ENCODE measurements at regions not wholly inside any gene's neighbourhood (a gene's known extent, or its start where the extent isn't known, plus 50 kb on each side); places are given as distances from the start of the nearest gene placed in this dataset.

- H3K27ac ChIP-seq = no peak overlapping the region
- ATAC-seq = no peak
- H3K4me1 ChIP-seq = no peaks in the 10 kb centered on the region
- intact Hi-C loops (cut with DNase I) = no loop called here
- 77 to 84% methylated on average over 1 of the region's 1 CpG for WGBS, 2 donors
- no peak for TF ChIP-seq CTCF (IDR thresholded peaks at IDR 0.05)
- H3K36me3 ChIP-seq = no peaks in the 10 kb centered on the region
- no peak for DNase-seq
- H3K9me3 ChIP-seq = no peaks in the 10 kb centered on the region
- H3K4me3 ChIP-seq = no peak overlapping the region
- H3K27me3 ChIP-seq = no peaks in the 10 kb centered on the region
Measured at GRCh38 chr12:66837311-66837627, 158.4 kb upstream of the GRIP1 start.

GRCh38 chr12:66838366-66838765 lies 159.5 kb upstream of the GRIP1 start:
- Histone ChIP-seq H3K36me3 (no peaks in the 10 kb centered on the region), H3K27me3 (no peaks in the 10 kb centered on the region), H3K4me3 (no peak overlapping the region), H3K4me1 (no peaks in the 10 kb centered on the region), H3K9me3 (no peaks in the 10 kb centered on the region), H3K27ac (no peak overlapping the region)
- 91 to 93% methylated on average over 4 of the region's 4 CpGs for WGBS, 2 donors
- intact Hi-C loops (cut with DNase I) = no loop called here
- TF ChIP-seq CTCF (IDR thresholded peaks at IDR 0.05) = no peak
- DNase-seq = no peak
- no peak for ATAC-seq

- peaks cover 0 to 6% (median 0%) of the 10 kb centered on the region in 7 donors for H3K27me3 ChIP-seq
- intact Hi-C loops (cut with DNase I) = no loop called here
- H3K4me1 ChIP-seq = no peaks in the 10 kb centered on the region
- TF ChIP-seq CTCF (IDR thresholded peaks at IDR 0.05) = no peak
- no peak overlapping the region for H3K4me3 ChIP-seq
- ATAC-seq = no peak
- H3K9me3 ChIP-seq = no peaks in the 10 kb centered on the region
- WGBS, 2 donors = 80 to 88% methylated on average over 2 of the region's 2 CpGs
- H3K27ac ChIP-seq = no peak overlapping the region
- no peaks in the 10 kb centered on the region for H3K36me3 ChIP-seq
- no peak for DNase-seq
Measured at GRCh38 chr12:66848967-66849366, 170.1 kb upstream of the GRIP1 start.

- 48 to 51% methylated on average over 5 of the region's 5 CpGs for WGBS, 2 donors
- intact Hi-C loops (cut with DNase I) = loop anchor here in 1 of 10 donors (10.0 kb wide), 1 partner anchor 156 kb away; no protein-coding TSS in a partner anchor
- no peak for TF ChIP-seq CTCF (IDR thresholded peaks at IDR 0.05)
- Histone ChIP-seq H3K4me3 (no peak overlapping the region), H3K27me3 (peaks cover 0 to 4% (median 0%) of the 10 kb centered on the region in 7 donors), H3K4me1 (no peaks in the 10 kb centered on the region), H3K36me3 (no peaks in the 10 kb centered on the region), H3K9me3 (no peaks in the 10 kb centered on the region), H3K27ac (no peak overlapping the region)
- ATAC-seq (no peak), DNase-seq (no peak)
Measured at GRCh38 chr12:66851134-66851533, 172.3 kb upstream of the GRIP1 start.

GRCh38 chr12:66852091-66852490 lies 173.2 kb upstream of the GRIP1 start:
- Histone ChIP-seq H3K4me1 (no peaks in the 10 kb centered on the region), H3K4me3 (no peak overlapping the region), H3K36me3 (no peaks in the 10 kb centered on the region), H3K27me3 (peaks cover 0 to 4% (median 0%) of the 10 kb centered on the region in 7 donors), H3K9me3 (no peaks in the 10 kb centered on the region), H3K27ac (no peak overlapping the region)
- WGBS, 2 donors = 8 to 19% methylated on average over 2 of the region's 2 CpGs
- intact Hi-C loops (cut with DNase I) = loop anchor here in 1 of 10 donors (10.0 kb wide), 1 partner anchor 157 kb away; no protein-coding TSS in a partner anchor
- no peak for DNase-seq
- no peak for ATAC-seq
- TF ChIP-seq CTCF (IDR thresholded peaks at IDR 0.05) = no peak

Data from heart right ventricle (tissue), 16 donors.